ENCODE measurements at regions not wholly inside any gene's neighbourhood (a gene's known extent, or its start where the extent isn't known, plus 50 kb on each side); places are given as distances from the start of the nearest gene placed in this dataset.

GRCh38 chrX:115939636-115940160, 230.8 kb upstream of the AGTR2 start:
- intact Hi-C loops (cut with DNase I): no loop called here
- H3K27me3 ChIP-seq: no peaks in the 10 kb centered on the region
- H3K36me3 ChIP-seq: no peaks in the 10 kb centered on the region
- TF ChIP-seq POLR2AphosphoS5 (IDR thresholded peaks at IDR 0.05; ENCODE audit: insufficient read depth in 1 of 2, low read depth in 1 of 2) (no peak), POLR2A (IDR thresholded peaks at IDR 0.05) (no peak)
- TF ChIP-seq, protein P1, sequence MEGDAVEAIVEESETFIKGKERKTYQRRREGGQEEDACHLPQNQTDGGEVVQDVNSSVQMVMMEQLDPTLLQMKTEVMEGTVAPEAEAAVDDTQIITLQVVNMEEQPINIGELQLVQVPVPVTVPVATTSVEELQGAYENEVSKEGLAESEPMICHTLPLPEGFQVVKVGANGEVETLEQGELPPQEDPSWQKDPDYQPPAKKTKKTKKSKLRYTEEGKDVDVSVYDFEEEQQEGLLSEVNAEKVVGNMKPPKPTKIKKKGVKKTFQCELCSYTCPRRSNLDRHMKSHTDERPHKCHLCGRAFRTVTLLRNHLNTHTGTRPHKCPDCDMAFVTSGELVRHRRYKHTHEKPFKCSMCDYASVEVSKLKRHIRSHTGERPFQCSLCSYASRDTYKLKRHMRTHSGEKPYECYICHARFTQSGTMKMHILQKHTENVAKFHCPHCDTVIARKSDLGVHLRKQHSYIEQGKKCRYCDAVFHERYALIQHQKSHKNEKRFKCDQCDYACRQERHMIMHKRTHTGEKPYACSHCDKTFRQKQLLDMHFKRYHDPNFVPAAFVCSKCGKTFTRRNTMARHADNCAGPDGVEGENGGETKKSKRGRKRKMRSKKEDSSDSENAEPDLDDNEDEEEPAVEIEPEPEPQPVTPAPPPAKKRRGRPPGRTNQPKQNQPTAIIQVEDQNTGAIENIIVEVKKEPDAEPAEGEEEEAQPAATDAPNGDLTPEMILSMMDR (IDR thresholded peaks at IDR 0.05): no peak
- no peaks in the 10 kb centered on the region for H3K9me3 ChIP-seq
- H3K4me3 ChIP-seq: no peak overlapping the region
- no peak for DNase-seq (ENCODE audit: extremely low spot score in 2 of 2)
- no peak overlapping the region for H3K27ac ChIP-seq
- H3K4me1 ChIP-seq: no peaks in the 10 kb centered on the region

DNA sequence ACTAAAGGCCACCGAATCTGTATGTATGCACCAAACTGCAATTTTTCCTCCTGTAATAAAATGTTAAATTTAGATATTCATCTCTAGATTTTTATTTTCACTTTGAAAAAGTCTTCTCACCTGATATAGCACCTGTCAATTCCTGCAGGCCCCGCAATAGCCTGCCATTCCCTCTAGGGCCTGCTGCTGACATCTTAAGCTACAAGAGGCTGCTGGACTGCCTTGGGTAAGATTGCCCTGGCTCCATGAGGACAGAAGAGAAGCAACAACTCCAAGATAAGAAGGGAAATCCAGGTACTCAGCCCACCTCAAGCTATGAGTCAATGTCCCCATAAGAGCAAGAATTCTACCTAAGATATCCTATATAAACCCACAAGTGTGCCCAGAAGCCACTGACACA, 230.2 kb upstream of the AGTR2 start:
- no peaks in the 10 kb centered on the region for H3K27me3 ChIP-seq
- H3K4me1 ChIP-seq: no peaks in the 10 kb centered on the region
- no peaks in the 10 kb centered on the region for H3K36me3 ChIP-seq
- H3K27ac ChIP-seq: no peak overlapping the region
- no peak overlapping the region for H3K4me3 ChIP-seq
- TF ChIP-seq POLR2AphosphoS5 (IDR thresholded peaks at IDR 0.05; ENCODE audit: insufficient read depth in 1 of 2, low read depth in 1 of 2) (no peak), POLR2A (IDR thresholded peaks at IDR 0.05) (no peak)
- TF ChIP-seq, protein P1 (IDR thresholded peaks at IDR 0.05): no peak
- intact Hi-C loops (cut with DNase I): no loop called here
- no peak for DNase-seq (ENCODE audit: extremely low spot score in 2 of 2)
- H3K9me3 ChIP-seq: no peaks in the 10 kb centered on the region

- no peak for DNase-seq (ENCODE audit: extremely low spot score in 2 of 2)
- Histone ChIP-seq H3K4me1 (no peaks in the 10 kb centered on the region), H3K27me3 (no peaks in the 10 kb centered on the region), H3K27ac (no peak overlapping the region), H3K36me3 (no peaks in the 10 kb centered on the region), H3K9me3 (no peaks in the 10 kb centered on the region), H3K4me3 (no peak overlapping the region)
- TF ChIP-seq, protein P1 (IDR thresholded peaks at IDR 0.05): peak in 1 of 3 experiments; percentile 38
- TF ChIP-seq POLR2AphosphoS5 (IDR thresholded peaks at IDR 0.05; ENCODE audit: insufficient read depth in 1 of 2, low read depth in 1 of 2): peak in 1 of 2 donors; percentile 18
- TF ChIP-seq POLR2A (IDR thresholded peaks at IDR 0.05): no peak
- intact Hi-C loops (cut with DNase I): no loop called here
Measured at GRCh38 chrX:115940888-115941332, 229.6 kb upstream of the AGTR2 start.

- TF ChIP-seq POLR2A (IDR thresholded peaks at IDR 0.05) (no peak), POLR2AphosphoS5 (IDR thresholded peaks at IDR 0.05; ENCODE audit: insufficient read depth in 1 of 2, low read depth in 1 of 2) (no peak)
- TF ChIP-seq, protein P1 (IDR thresholded peaks at IDR 0.05): no peak
- Histone ChIP-seq H3K4me3 (no peak overlapping the region), H3K36me3 (no peaks in the 10 kb centered on the region), H3K9me3 (no peaks in the 10 kb centered on the region), H3K27me3 (no peaks in the 10 kb centered on the region), H3K4me1 (no peaks in the 10 kb centered on the region), H3K27ac (no peak overlapping the region)
- intact Hi-C loops (cut with DNase I): no loop called here
- no peak for DNase-seq (ENCODE audit: extremely low spot score in 2 of 2)
Measured at GRCh38 chrX:115941388-115941787, 229.2 kb upstream of the AGTR2 start.

GRCh38 chrX:115946059-115946458, 224.5 kb upstream of the AGTR2 start:
- H3K4me3 ChIP-seq: no peak overlapping the region
- H3K27me3 ChIP-seq: no peaks in the 10 kb centered on the region
- no peaks in the 10 kb centered on the region for H3K36me3 ChIP-seq
- DNase-seq (ENCODE audit: extremely low spot score in 2 of 2): no peak
- no peaks in the 10 kb centered on the region for H3K9me3 ChIP-seq
- intact Hi-C loops (cut with DNase I): no loop called here
- H3K4me1 ChIP-seq: no peaks in the 10 kb centered on the region
- H3K27ac ChIP-seq: no peak overlapping the region
- TF ChIP-seq, protein P1 (IDR thresholded peaks at IDR 0.05): no peak
- no peak for TF ChIP-seq POLR2AphosphoS5 (IDR thresholded peaks at IDR 0.05; ENCODE audit: insufficient read depth in 1 of 2, low read depth in 1 of 2)
- no peak for TF ChIP-seq POLR2A (IDR thresholded peaks at IDR 0.05)
